ENCODE measurements at regions not wholly inside any gene's neighbourhood (a gene's known extent, or its start where the extent isn't known, plus 50 kb on each side); places are given as distances from the start of the nearest gene placed in this dataset.

- Histone ChIP-seq H3K9me3 (ENCODE audit: control extremely low read depth in 1 of 5, control insufficient read depth in 4 of 5, insufficient read depth in 2 of 5, low read depth in 1 of 5, low read length in 4 of 5) (peaks cover 0 to 3% (median 0%) of the 10 kb centered on the region in 5 experiments), H3K27me3 (replicated peaks in 2 of 5; ENCODE audit: control insufficient read depth in 4 of 5, insufficient read depth in 5 of 5, low read length in 4 of 5) (no peaks in the 10 kb centered on the region), H3K27ac (ENCODE audit: insufficient read depth in 1 of 2, low read depth in 1 of 2, low read length in 2 of 2, poor library complexity in 1 of 2, severe bottlenecking in 2 of 2) (no peak overlapping the region), H3K4me3 (ENCODE audit: control insufficient read depth in 1 of 7, extremely low read depth in 1 of 7, insufficient read depth in 4 of 7, low read depth in 2 of 7, low read length in 6 of 7) (peak overlapping the region in 1 of 7 experiments; percentile 6), H3K36me3 (ENCODE audit: control insufficient read depth in 4 of 4, insufficient read depth in 4 of 4, low read length in 3 of 4) (no peaks in the 10 kb centered on the region), H3K4me1 (ENCODE audit: control extremely low read depth in 1 of 4, control insufficient read depth in 4 of 4, insufficient read depth in 4 of 4, low read length in 3 of 4) (no peaks in the 10 kb centered on the region)
- DNase-seq, result no peak
- POLR2A ChIA-PET, result no interaction called here
- CTCF ChIA-PET, result no interaction called here
Observed at GRCh38 chr1:103854279-103854678, 104.6 kb downstream of the AMY1C start.

- H3K9me3 ChIP-seq (ENCODE audit: control extremely low read depth in 1 of 5, control insufficient read depth in 4 of 5, insufficient read depth in 2 of 5, low read depth in 1 of 5, low read length in 4 of 5), result no peaks in the 10 kb centered on the region
- POLR2A ChIA-PET, result no interaction called here
- no peak overlapping the region for H3K27ac ChIP-seq (ENCODE audit: insufficient read depth in 1 of 2, low read depth in 1 of 2, low read length in 2 of 2, poor library complexity in 1 of 2, severe bottlenecking in 2 of 2)
- H3K4me3 ChIP-seq (ENCODE audit: control insufficient read depth in 1 of 7, extremely low read depth in 1 of 7, insufficient read depth in 4 of 7, low read depth in 2 of 7, low read length in 6 of 7), result no peak overlapping the region
- H3K27me3 ChIP-seq (replicated peaks in 2 of 5; ENCODE audit: control insufficient read depth in 4 of 5, insufficient read depth in 5 of 5, low read length in 4 of 5), result no peaks in the 10 kb centered on the region
- H3K4me1 ChIP-seq (ENCODE audit: control extremely low read depth in 1 of 4, control insufficient read depth in 4 of 4, insufficient read depth in 4 of 4, low read length in 3 of 4), result no peaks in the 10 kb centered on the region
- no peak for DNase-seq
- 90% methylated on average over 2 of the region's 2 CpGs for WGBS (ENCODE audit: insufficient coverage)
- CTCF ChIA-PET, result no interaction called here
- no peaks in the 10 kb centered on the region for H3K36me3 ChIP-seq (ENCODE audit: control insufficient read depth in 4 of 4, insufficient read depth in 4 of 4, low read length in 3 of 4)
Observed at GRCh38 chr1:103859721-103860120, 110.0 kb downstream of the AMY1C start.

- POLR2A ChIA-PET, result no interaction called here
- H3K36me3 ChIP-seq (ENCODE audit: control insufficient read depth in 4 of 4, insufficient read depth in 4 of 4, low read length in 3 of 4), result no peaks in the 10 kb centered on the region
Observed at GRCh38 chr1:103898576-103899345, 149.1 kb downstream of the AMY1C start.

GRCh38 chr1:103900005-103900404 is 150.3 kb downstream of the AMY1C start:
- H3K27me3 ChIP-seq (replicated peaks in 2 of 5; ENCODE audit: control insufficient read depth in 4 of 5, insufficient read depth in 5 of 5, low read length in 4 of 5), result no peaks in the 10 kb centered on the region
- CTCF ChIA-PET, result no interaction called here
- 93% methylated on average over 3 of the region's 3 CpGs for WGBS (ENCODE audit: insufficient coverage)

More at GRCh38 chr1:103898576-103899345, 149.1 kb downstream of the AMY1C start:
- WGBS (ENCODE audit: insufficient coverage), result 91% methylated on average over 1 of the region's 3 CpGs
- no peaks in the 10 kb centered on the region for H3K4me1 ChIP-seq (ENCODE audit: control extremely low read depth in 1 of 4, control insufficient read depth in 4 of 4, insufficient read depth in 4 of 4, low read length in 3 of 4)
- no peak overlapping the region for H3K4me3 ChIP-seq (ENCODE audit: control insufficient read depth in 1 of 7, extremely low read depth in 1 of 7, insufficient read depth in 4 of 7, low read depth in 2 of 7, low read length in 6 of 7)
- H3K27me3 ChIP-seq (replicated peaks in 2 of 5; ENCODE audit: control insufficient read depth in 4 of 5, insufficient read depth in 5 of 5, low read length in 4 of 5), result no peaks in the 10 kb centered on the region
- H3K9me3 ChIP-seq (ENCODE audit: control extremely low read depth in 1 of 5, control insufficient read depth in 4 of 5, insufficient read depth in 2 of 5, low read depth in 1 of 5, low read length in 4 of 5), result no peaks in the 10 kb centered on the region
- CTCF ChIA-PET, result no interaction called here
- no peak for DNase-seq
- no peak overlapping the region for H3K27ac ChIP-seq (ENCODE audit: insufficient read depth in 1 of 2, low read depth in 1 of 2, low read length in 2 of 2, poor library complexity in 1 of 2, severe bottlenecking in 2 of 2)

GRCh38 chr1:103901072-103901471 is 151.4 kb downstream of the AMY1C start:
- no peaks in the 10 kb centered on the region for H3K36me3 ChIP-seq (ENCODE audit: control insufficient read depth in 4 of 4, insufficient read depth in 4 of 4, low read length in 3 of 4)
- H3K9me3 ChIP-seq (ENCODE audit: control extremely low read depth in 1 of 5, control insufficient read depth in 4 of 5, insufficient read depth in 2 of 5, low read depth in 1 of 5, low read length in 4 of 5), result no peaks in the 10 kb centered on the region
- no peak overlapping the region for H3K27ac ChIP-seq (ENCODE audit: insufficient read depth in 1 of 2, low read depth in 1 of 2, low read length in 2 of 2, poor library complexity in 1 of 2, severe bottlenecking in 2 of 2)
- no peaks in the 10 kb centered on the region for H3K27me3 ChIP-seq (replicated peaks in 2 of 5; ENCODE audit: control insufficient read depth in 4 of 5, insufficient read depth in 5 of 5, low read length in 4 of 5)
- WGBS (ENCODE audit: insufficient coverage), result 88% methylated on average over 3 of the region's 4 CpGs
- ChIA-PET CTCF (no interaction called here), POLR2A (no interaction called here)
- H3K4me3 ChIP-seq (ENCODE audit: control insufficient read depth in 1 of 7, extremely low read depth in 1 of 7, insufficient read depth in 4 of 7, low read depth in 2 of 7, low read length in 6 of 7), result no peak overlapping the region
- H3K4me1 ChIP-seq (ENCODE audit: control extremely low read depth in 1 of 4, control insufficient read depth in 4 of 4, insufficient read depth in 4 of 4, low read length in 3 of 4), result no peaks in the 10 kb centered on the region
- DNase-seq, result no peak

More at GRCh38 chr1:103900005-103900404, 150.3 kb downstream of the AMY1C start:
- H3K4me3 ChIP-seq (ENCODE audit: control insufficient read depth in 1 of 7, extremely low read depth in 1 of 7, insufficient read depth in 4 of 7, low read depth in 2 of 7, low read length in 6 of 7), result no peak overlapping the region
- POLR2A ChIA-PET, result no interaction called here
- H3K4me1 ChIP-seq (ENCODE audit: control extremely low read depth in 1 of 4, control insufficient read depth in 4 of 4, insufficient read depth in 4 of 4, low read length in 3 of 4), result no peaks in the 10 kb centered on the region
- H3K36me3 ChIP-seq (ENCODE audit: control insufficient read depth in 4 of 4, insufficient read depth in 4 of 4, low read length in 3 of 4), result no peaks in the 10 kb centered on the region
- no peak for DNase-seq
- H3K27ac ChIP-seq (ENCODE audit: insufficient read depth in 1 of 2, low read depth in 1 of 2, low read length in 2 of 2, poor library complexity in 1 of 2, severe bottlenecking in 2 of 2), result no peak overlapping the region
- no peaks in the 10 kb centered on the region for H3K9me3 ChIP-seq (ENCODE audit: control extremely low read depth in 1 of 5, control insufficient read depth in 4 of 5, insufficient read depth in 2 of 5, low read depth in 1 of 5, low read length in 4 of 5)

- Histone ChIP-seq H3K4me1 (ENCODE audit: control extremely low read depth in 1 of 4, control insufficient read depth in 4 of 4, insufficient read depth in 4 of 4, low read length in 3 of 4) (no peaks in the 10 kb centered on the region), H3K9me3 (ENCODE audit: control extremely low read depth in 1 of 5, control insufficient read depth in 4 of 5, insufficient read depth in 2 of 5, low read depth in 1 of 5, low read length in 4 of 5) (peaks cover 0 to under 1% (median 0%) of the 10 kb centered on the region in 5 experiments), H3K4me3 (ENCODE audit: control insufficient read depth in 1 of 7, extremely low read depth in 1 of 7, insufficient read depth in 4 of 7, low read depth in 2 of 7, low read length in 6 of 7) (no peak overlapping the region), H3K36me3 (ENCODE audit: control insufficient read depth in 4 of 4, insufficient read depth in 4 of 4, low read length in 3 of 4) (no peaks in the 10 kb centered on the region), H3K27me3 (replicated peaks in 2 of 5; ENCODE audit: control insufficient read depth in 4 of 5, insufficient read depth in 5 of 5, low read length in 4 of 5) (no peaks in the 10 kb centered on the region), H3K27ac (ENCODE audit: insufficient read depth in 1 of 2, low read depth in 1 of 2, low read length in 2 of 2, poor library complexity in 1 of 2, severe bottlenecking in 2 of 2) (no peak overlapping the region)
- CTCF ChIA-PET, result no interaction called here
- WGBS (ENCODE audit: insufficient coverage), result 89% methylated on average over 1 of the region's 1 CpG
- POLR2A ChIA-PET, result no interaction called here
- no peak for DNase-seq
Observed at GRCh38 chr1:103905363-103905762, 155.7 kb downstream of the AMY1C start.

- no peak for DNase-seq
- no CpG with 5 or more reads among the region's 2 CpGs for WGBS (ENCODE audit: insufficient coverage)
Observed at GRCh38 chr1:103911450-103911849, 161.8 kb downstream of the AMY1C start.

More at GRCh38 chr1:103911450-103911849, 161.8 kb downstream of the AMY1C start:
- ChIA-PET POLR2A (no interaction called here), CTCF (no interaction called here)
- H3K9me3 ChIP-seq (ENCODE audit: control extremely low read depth in 1 of 5, control insufficient read depth in 4 of 5, insufficient read depth in 2 of 5, low read depth in 1 of 5, low read length in 4 of 5), result peaks cover 0 to 1% (median 0%) of the 10 kb centered on the region in 5 experiments
- H3K4me3 ChIP-seq (ENCODE audit: control insufficient read depth in 1 of 7, extremely low read depth in 1 of 7, insufficient read depth in 4 of 7, low read depth in 2 of 7, low read length in 6 of 7), result no peak overlapping the region
- no peaks in the 10 kb centered on the region for H3K27me3 ChIP-seq (replicated peaks in 2 of 5; ENCODE audit: control insufficient read depth in 4 of 5, insufficient read depth in 5 of 5, low read length in 4 of 5)
- H3K36me3 ChIP-seq (ENCODE audit: control insufficient read depth in 4 of 4, insufficient read depth in 4 of 4, low read length in 3 of 4), result no peaks in the 10 kb centered on the region
- H3K4me1 ChIP-seq (ENCODE audit: control extremely low read depth in 1 of 4, control insufficient read depth in 4 of 4, insufficient read depth in 4 of 4, low read length in 3 of 4), result no peaks in the 10 kb centered on the region
- no peak overlapping the region for H3K27ac ChIP-seq (ENCODE audit: insufficient read depth in 1 of 2, low read depth in 1 of 2, low read length in 2 of 2, poor library complexity in 1 of 2, severe bottlenecking in 2 of 2)
